ENCODE measurements at regions not wholly inside any gene's neighbourhood (a gene's known extent, or its start where the extent isn't known, plus 50 kb on each side); places are given as distances from the start of the nearest gene placed in this dataset.

DNA sequence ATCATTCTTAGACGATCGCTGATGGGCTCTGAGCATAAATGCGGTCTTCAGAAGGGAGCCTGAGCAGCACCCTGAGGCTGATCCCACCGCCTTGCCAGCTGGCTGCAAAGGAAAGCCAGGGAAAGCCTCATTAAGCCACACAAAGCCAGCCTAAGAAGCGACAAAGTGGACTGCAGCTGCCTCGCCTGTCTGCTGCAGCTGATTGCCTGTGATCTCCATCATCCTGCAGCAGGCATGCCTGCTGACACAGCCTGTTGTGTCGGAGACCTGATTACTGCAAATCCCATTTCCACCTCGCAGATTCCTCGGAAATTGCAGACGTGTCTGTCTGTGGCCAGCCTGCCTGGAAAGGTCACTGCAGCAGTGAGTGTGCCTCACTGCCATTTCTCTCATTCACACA is 1087.0 kb upstream of the AUTS2 start:
- no peak for TF ChIP-seq EZH2 (IDR thresholded peaks at IDR 0.05; ENCODE audit: low read length, missing control alignments)
- no peak for TF ChIP-seq CTCF (conservative IDR thresholded peaks at IDR 0.05 in 1 of 2, IDR thresholded peaks at IDR 0.05 in 1 of 2; ENCODE audit: low read depth in 1 of 2, low read length in 2 of 2)

All from fibroblast of lung (primary cell).